Upper lobe of left lung (tissue), 4 donors: ENCODE measurements at regions not wholly inside any gene's neighbourhood (a gene's known extent, or its start where the extent isn't known, plus 50 kb on each side); places are given as distances from the start of the nearest gene placed in this dataset.

Experiments used
- CTCF ChIP-seq, 6 experiments: fragments of 450-650 bp in 4 of 6; fragments of 200-600 bp in 2 of 6; sonication (generic) in 2 of 6; IDR thresholded peaks; one replicate each; pipeline ENCODE4 v1.5.1; 2016 to 2019; ENCODE audit warnings: antibody characterized with exemption in 6 of 6
- EP300 ChIP-seq, 4 donors: sonication (generic); formaldehyde crosslinking; IDR thresholded peaks; one replicate each; pipeline ENCODE4 v1.5.1; 2017; ENCODE audit warnings: antibody characterized with exemption in 4 of 4, control low read depth in 2 of 4
- POLR2A ChIP-seq, 4 donors: fragments of 450-650 bp; IDR thresholded peaks; one replicate each; pipeline ENCODE4 v1.5.1; 2016 to 2017; ENCODE audit warnings: antibody characterized with exemption in 4 of 4, mild to moderate bottlenecking in 2 of 4
- POLR2AphosphoS5 ChIP-seq, 2 donors: sonication (generic); formaldehyde crosslinking; IDR thresholded peaks; one replicate each; pipeline ENCODE4 v1.5.1; 2017; ENCODE audit warnings: antibody characterized with exemption in 2 of 2

GRCh38 chr2:239866350-239866749 is 158.8 kb downstream of the NDUFA10 start:
- TF ChIP-seq CTCF (IDR thresholded peaks at IDR 0.05) = no peak
- no peak for TF ChIP-seq EP300 (IDR thresholded peaks at IDR 0.05)
- no peak for TF ChIP-seq POLR2A (IDR thresholded peaks at IDR 0.05)
- TF ChIP-seq POLR2AphosphoS5 (IDR thresholded peaks at IDR 0.05) = no peak
